ENCODE measurements at regions not wholly inside any gene's neighbourhood (a gene's known extent, or its start where the extent isn't known, plus 50 kb on each side); places are given as distances from the start of the nearest gene placed in this dataset.

DNA sequence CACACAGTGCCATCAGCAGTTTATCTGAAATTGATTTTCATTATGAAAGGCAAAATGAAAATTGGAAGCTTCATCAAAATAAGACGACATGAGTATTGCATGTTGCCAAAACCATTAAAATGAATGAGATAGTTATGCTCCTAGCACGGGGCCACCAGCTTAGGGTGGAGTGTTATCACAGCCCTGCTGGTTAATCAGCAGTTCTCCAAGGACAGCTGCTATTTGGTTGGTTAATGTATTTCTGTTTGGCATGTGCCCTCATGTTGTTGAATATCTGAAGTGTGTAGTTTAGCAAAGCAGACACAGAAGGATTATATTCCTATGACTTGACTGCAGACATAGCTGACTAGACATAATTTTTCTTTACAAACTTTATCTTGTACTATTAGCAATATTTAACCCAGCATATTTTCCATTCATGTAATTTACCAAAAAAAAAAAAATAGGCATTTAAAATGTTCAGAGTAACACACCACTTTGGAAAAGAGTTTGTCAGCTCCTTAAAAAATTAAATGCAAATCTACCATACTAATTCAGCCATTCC, 98.6 kb upstream of the PIK3R1 start:
- no peak for TF ChIP-seq POLR2A (IDR thresholded peaks at IDR 0.05)
- TF ChIP-seq, protein P1, sequence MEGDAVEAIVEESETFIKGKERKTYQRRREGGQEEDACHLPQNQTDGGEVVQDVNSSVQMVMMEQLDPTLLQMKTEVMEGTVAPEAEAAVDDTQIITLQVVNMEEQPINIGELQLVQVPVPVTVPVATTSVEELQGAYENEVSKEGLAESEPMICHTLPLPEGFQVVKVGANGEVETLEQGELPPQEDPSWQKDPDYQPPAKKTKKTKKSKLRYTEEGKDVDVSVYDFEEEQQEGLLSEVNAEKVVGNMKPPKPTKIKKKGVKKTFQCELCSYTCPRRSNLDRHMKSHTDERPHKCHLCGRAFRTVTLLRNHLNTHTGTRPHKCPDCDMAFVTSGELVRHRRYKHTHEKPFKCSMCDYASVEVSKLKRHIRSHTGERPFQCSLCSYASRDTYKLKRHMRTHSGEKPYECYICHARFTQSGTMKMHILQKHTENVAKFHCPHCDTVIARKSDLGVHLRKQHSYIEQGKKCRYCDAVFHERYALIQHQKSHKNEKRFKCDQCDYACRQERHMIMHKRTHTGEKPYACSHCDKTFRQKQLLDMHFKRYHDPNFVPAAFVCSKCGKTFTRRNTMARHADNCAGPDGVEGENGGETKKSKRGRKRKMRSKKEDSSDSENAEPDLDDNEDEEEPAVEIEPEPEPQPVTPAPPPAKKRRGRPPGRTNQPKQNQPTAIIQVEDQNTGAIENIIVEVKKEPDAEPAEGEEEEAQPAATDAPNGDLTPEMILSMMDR (IDR thresholded peaks at IDR 0.05): no peak

All from stomach (tissue), 4 donors.